Ammon's horn (tissue), 1 donor: ENCODE measurements at regions not wholly inside any gene's neighbourhood (a gene's known extent, or its start where the extent isn't known, plus 50 kb on each side); places are given as distances from the start of the nearest gene placed in this dataset.

Experiments used
- DNase-seq: peaks from one replicate; pipeline ENCODE4 v3.0.0-alpha.2; 2016; ENCODE audit warnings: low spot score

- DNase-seq = no peak
Measured at GRCh38 chr13:110097013-110097412, 209.9 kb downstream of the COL4A1 start.

GRCh38 chr13:110092831-110093247 is 214.1 kb downstream of the COL4A1 start:
- no peak for DNase-seq

- no peak for DNase-seq
Measured at GRCh38 chr13:110089815-110090214, 217.1 kb downstream of the COL4A1 start.

- no peak for DNase-seq
Measured at GRCh38 chr13:110089100-110089499, 217.9 kb downstream of the COL4A1 start.

- DNase-seq = no peak
Measured at GRCh38 chr13:110073982-110074381, 233.0 kb downstream of the COL4A1 start.

- DNase-seq = no peak
Measured at GRCh38 chr13:110070511-110071120, 236.3 kb downstream of the COL4A1 start.

GRCh38 chr13:110070046-110070445 is 236.9 kb downstream of the COL4A1 start:
- no peak for DNase-seq

GRCh38 chr13:110068176-110068473 is 238.8 kb downstream of the COL4A1 start:
- DNase-seq = no peak

GRCh38 chr13:110067355-110068175 is 239.4 kb downstream of the COL4A1 start:
- no peak for DNase-seq

- DNase-seq = no peak
Measured at GRCh38 chr13:110065780-110066179, 241.2 kb downstream of the COL4A1 start.

GRCh38 chr13:110063490-110064421 is 243.2 kb downstream of the COL4A1 start:
- DNase-seq = no peak

- no peak for DNase-seq
Measured at GRCh38 chr13:110062777-110063442, 244.0 kb downstream of the COL4A1 start.

GRCh38 chr13:110062077-110062776 is 244.7 kb downstream of the COL4A1 start:
- no peak for DNase-seq

GRCh38 chr13:110061270-110061669 is 245.7 kb downstream of the COL4A1 start:
- DNase-seq = no peak

- DNase-seq = peak; percentile 35
Measured at GRCh38 chr13:110057052-110057451, 249.9 kb downstream of the COL4A1 start.

- DNase-seq = no peak
Measured at GRCh38 chr13:110056640-110057039, 250.3 kb downstream of the COL4A1 start.

- no peak for DNase-seq
Measured at GRCh38 chr13:110055089-110055488, 251.9 kb downstream of the COL4A1 start.

GRCh38 chr13:110054041-110054440 is 252.9 kb downstream of the COL4A1 start:
- no peak for DNase-seq

GRCh38 chr13:110047496-110047895 is 259.5 kb downstream of the COL4A1 start:
- DNase-seq = peak; percentile 41

GRCh38 chr13:110046811-110047210 is 260.1 kb downstream of the COL4A1 start:
- DNase-seq = no peak

- no peak for DNase-seq
Measured at GRCh38 chr13:110045919-110046318, 259.5 kb upstream of the IRS2 start.
